ENCODE measurements at regions not wholly inside any gene's neighbourhood (a gene's known extent, or its start where the extent isn't known, plus 50 kb on each side); places are given as distances from the start of the nearest gene placed in this dataset.

DNA sequence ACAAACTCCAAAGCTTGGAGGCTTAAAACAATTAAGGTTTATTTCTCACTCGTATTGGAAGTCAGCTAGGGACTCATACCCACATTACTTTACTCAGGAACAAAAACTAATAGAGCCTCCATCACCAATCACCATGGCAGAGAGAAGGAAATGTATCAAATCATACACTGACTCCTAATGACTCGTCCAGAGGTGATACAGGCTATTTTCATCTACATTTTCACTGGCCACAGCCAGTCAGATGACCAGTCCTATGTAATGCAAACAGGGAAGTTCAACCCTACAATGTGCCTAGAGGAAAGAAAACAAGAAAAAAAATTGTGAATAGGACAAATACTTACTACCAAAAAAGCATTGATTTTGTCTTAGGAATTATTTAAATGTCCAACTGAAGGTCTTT, 110.3 kb downstream of the SEC16B start:
- CTCF ChIA-PET (ENCODE audit: unreplicated experiment), result no interaction called here
- H3K4me1 ChIP-seq (ENCODE audit: insufficient read depth, low read length, poor library complexity, severe bottlenecking), result no peaks in the 10 kb centered on the region
- POLR2A ChIA-PET, result no interaction called here
- BruUV-seq (replicated peaks), result no TSS peak
- no peak for DNase-seq (ENCODE audit: low spot score)
- H3K27ac ChIP-seq (ENCODE audit: low read depth, low read length, poor library complexity, severe bottlenecking), result no peak overlapping the region
- H3K36me3 ChIP-seq (ENCODE audit: insufficient read depth, low read length), result no peaks in the 10 kb centered on the region
- no peaks in the 10 kb centered on the region for H3K79me2 ChIP-seq (ENCODE audit: insufficient read depth, low read depth, low read length)
- H4K20me1 ChIP-seq (ENCODE audit: insufficient read depth, low read length), result no peaks in the 10 kb centered on the region
- TF ChIP-seq EZH2phosphoT487 (IDR thresholded peaks at IDR 0.05; ENCODE audit: borderline replicate concordance, low read depth, low read length) (no peak), CTCF (conservative IDR thresholded peaks at IDR 0.05; ENCODE audit: low read length) (no peak)
- H3K4me2 ChIP-seq (ENCODE audit: low read length), result no peak overlapping the region
- no peak overlapping the region for H2AFZ ChIP-seq (ENCODE audit: low read length)
- H3K4me3 ChIP-seq (ENCODE audit: low read depth, low read length, poor library complexity, severe bottlenecking), result no peak overlapping the region
- intact Hi-C loops (cut with micrococcal nuclease; ENCODE audit: unreplicated experiment), result no loop called here
- no peaks in the 10 kb centered on the region for H3K9me3 ChIP-seq (ENCODE audit: low read length)
- H3K9me2 ChIP-seq (ENCODE audit: insufficient read depth, low read length), result no peaks in the 10 kb centered on the region

- H2AFZ ChIP-seq (ENCODE audit: low read length), result no peak overlapping the region
- no peak overlapping the region for H3K4me2 ChIP-seq (ENCODE audit: low read length)
- H3K36me3 ChIP-seq (ENCODE audit: insufficient read depth, low read length), result no peaks in the 10 kb centered on the region
- H3K4me3 ChIP-seq (ENCODE audit: low read depth, low read length, poor library complexity, severe bottlenecking), result no peak overlapping the region
- ChIA-PET POLR2A (interaction anchor here (1.1 kb wide), 1 partner anchor 16 kb away, joined by 3 read pairs; no protein-coding TSS in a partner anchor), CTCF (ENCODE audit: unreplicated experiment) (no interaction called here)
- intact Hi-C loops (cut with micrococcal nuclease; ENCODE audit: unreplicated experiment), result no loop called here
- H3K27ac ChIP-seq (ENCODE audit: low read depth, low read length, poor library complexity, severe bottlenecking), result no peak overlapping the region
- no peak for DNase-seq (ENCODE audit: low spot score)
- no TSS peak for BruUV-seq (replicated peaks)
- H3K9me2 ChIP-seq (ENCODE audit: insufficient read depth, low read length), result no peaks in the 10 kb centered on the region
- no peaks in the 10 kb centered on the region for H3K4me1 ChIP-seq (ENCODE audit: insufficient read depth, low read length, poor library complexity, severe bottlenecking)
- H3K79me2 ChIP-seq (ENCODE audit: insufficient read depth, low read depth, low read length), result no peaks in the 10 kb centered on the region
- no peaks in the 10 kb centered on the region for H4K20me1 ChIP-seq (ENCODE audit: insufficient read depth, low read length)
- TF ChIP-seq EZH2phosphoT487 (IDR thresholded peaks at IDR 0.05; ENCODE audit: borderline replicate concordance, low read depth, low read length) (no peak), CTCF (conservative IDR thresholded peaks at IDR 0.05; ENCODE audit: low read length) (no peak)
- no peaks in the 10 kb centered on the region for H3K9me3 ChIP-seq (ENCODE audit: low read length)
Measured at GRCh38 chr1:177858332-177858821, 111.5 kb downstream of the SEC16B start.

- DNase-seq (ENCODE audit: low spot score), result no peak
- TF ChIP-seq EZH2phosphoT487 (IDR thresholded peaks at IDR 0.05; ENCODE audit: borderline replicate concordance, low read depth, low read length), result no peak
- no peak for TF ChIP-seq CTCF (conservative IDR thresholded peaks at IDR 0.05; ENCODE audit: low read length)
- Histone ChIP-seq H3K4me3 (ENCODE audit: low read depth, low read length, poor library complexity, severe bottlenecking) (no peak overlapping the region), H3K9me3 (ENCODE audit: low read length) (no peaks in the 10 kb centered on the region), H4K20me1 (ENCODE audit: insufficient read depth, low read length) (no peaks in the 10 kb centered on the region), H2AFZ (ENCODE audit: low read length) (no peak overlapping the region), H3K27ac (ENCODE audit: low read depth, low read length, poor library complexity, severe bottlenecking) (no peak overlapping the region), H3K4me1 (ENCODE audit: insufficient read depth, low read length, poor library complexity, severe bottlenecking) (no peaks in the 10 kb centered on the region), H3K79me2 (ENCODE audit: insufficient read depth, low read depth, low read length) (no peaks in the 10 kb centered on the region), H3K4me2 (ENCODE audit: low read length) (no peak overlapping the region), H3K36me3 (ENCODE audit: insufficient read depth, low read length) (no peaks in the 10 kb centered on the region), H3K9me2 (ENCODE audit: insufficient read depth, low read length) (no peaks in the 10 kb centered on the region)
- ChIA-PET CTCF (ENCODE audit: unreplicated experiment) (no interaction called here), POLR2A (interaction anchor here (0.6 to 1.5 kb wide), 2 partner anchors 17 to 1783 kb away, joined by 3 to 5 read pairs; no protein-coding TSS in a partner anchor)
- no TSS peak for BruUV-seq (replicated peaks)
- intact Hi-C loops (cut with micrococcal nuclease; ENCODE audit: unreplicated experiment), result no loop called here
Measured at GRCh38 chr1:177857285-177857684, 112.6 kb downstream of the SEC16B start.

Data from OCI-LY7 (cell line).